NCI-H2196 (cell line): ENCODE measurements at regions not wholly inside any gene's neighbourhood (a gene's known extent, or its start where the extent isn't known, plus 50 kb on each side); places are given as distances from the start of the nearest gene placed in this dataset.
"Not testable (repeated sequence)": the region's sequence is repeated elsewhere in the genome, so short reads cannot be mapped to it uniquely, and the experiment has no call there.

Experiments used
- DNase-seq: peaks from one replicate; lab custom pipeline; 2025; ENCODE audit not compliant: unreplicated experiment; lab: John Stamatoyannopoulos, UW

DNA sequence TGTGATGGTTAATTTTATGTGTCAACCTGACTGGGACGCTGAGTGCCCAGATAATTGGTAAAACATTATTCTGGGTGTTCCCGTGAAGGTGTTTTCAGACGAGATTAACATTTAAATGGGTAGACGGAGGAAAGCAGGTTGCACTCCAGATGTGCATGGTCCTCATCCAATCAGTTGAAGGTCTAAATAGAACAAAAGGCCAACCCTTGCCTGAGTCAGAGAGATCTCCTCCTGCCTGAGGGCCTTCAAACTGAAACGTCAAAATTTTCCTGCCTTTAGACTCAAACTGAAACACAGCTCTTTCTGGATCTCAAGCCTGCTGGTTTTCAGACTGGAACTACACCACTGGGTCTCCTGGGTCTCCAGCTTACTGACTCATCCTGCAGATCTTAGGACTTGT is 73.5 kb downstream of the NPIPA8 start:
- DNase-seq: not testable (repeated sequence)

DNA sequence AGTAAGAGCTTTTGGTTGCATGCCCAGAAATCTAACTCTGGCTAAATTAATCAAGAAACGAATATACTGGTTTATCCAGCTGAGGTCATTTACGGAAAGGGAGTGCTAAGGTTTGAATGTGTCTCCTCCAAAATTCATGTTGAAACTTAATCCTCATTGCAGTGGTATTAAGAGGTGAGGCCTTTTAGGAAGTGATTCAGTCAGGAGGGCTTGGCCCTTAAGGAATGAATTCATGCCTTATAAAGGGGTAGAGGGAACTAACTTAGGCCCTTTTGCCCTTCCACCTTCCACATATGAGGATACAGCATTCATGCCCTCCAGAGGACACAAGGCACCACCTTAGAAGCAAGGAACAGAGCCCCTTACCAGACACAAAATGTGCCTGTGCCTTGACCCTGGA is 74.7 kb downstream of the NPIPA8 start:
- DNase-seq: not testable (repeated sequence)

DNA sequence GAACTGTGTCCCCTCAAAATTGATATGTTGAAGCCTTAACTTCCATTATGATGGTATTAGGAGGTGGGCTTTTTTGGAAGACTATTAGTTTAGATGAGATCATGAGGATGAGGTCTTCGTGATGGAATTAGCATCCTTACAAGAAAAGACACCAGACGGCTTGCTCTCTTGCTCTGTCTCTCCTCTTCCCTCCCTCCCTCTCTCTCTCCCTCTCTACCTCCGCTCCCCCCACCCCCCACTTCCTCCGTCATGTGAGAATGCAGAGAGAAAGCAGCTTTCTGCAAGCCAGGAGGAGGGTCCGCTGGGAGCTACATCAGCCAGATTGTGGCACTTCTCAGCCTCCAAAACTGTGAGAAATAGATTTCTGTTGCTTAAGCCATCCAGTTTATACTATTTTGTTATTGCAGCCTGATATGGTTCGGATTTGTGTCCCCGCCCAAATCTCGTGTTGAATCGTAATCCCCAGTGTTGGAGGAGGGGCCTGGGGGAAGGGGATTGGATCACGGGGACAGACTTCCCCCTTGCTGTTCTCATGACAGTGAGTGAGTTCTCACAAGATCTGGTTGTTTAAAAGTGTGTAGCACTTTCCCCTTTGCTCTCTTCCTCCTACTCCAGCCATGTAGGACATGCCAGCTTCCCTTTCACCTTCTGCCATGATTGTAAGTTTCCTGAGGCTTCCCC is 76.9 kb downstream of the NPIPA8 start:
- DNase-seq: not testable (repeated sequence)

DNA sequence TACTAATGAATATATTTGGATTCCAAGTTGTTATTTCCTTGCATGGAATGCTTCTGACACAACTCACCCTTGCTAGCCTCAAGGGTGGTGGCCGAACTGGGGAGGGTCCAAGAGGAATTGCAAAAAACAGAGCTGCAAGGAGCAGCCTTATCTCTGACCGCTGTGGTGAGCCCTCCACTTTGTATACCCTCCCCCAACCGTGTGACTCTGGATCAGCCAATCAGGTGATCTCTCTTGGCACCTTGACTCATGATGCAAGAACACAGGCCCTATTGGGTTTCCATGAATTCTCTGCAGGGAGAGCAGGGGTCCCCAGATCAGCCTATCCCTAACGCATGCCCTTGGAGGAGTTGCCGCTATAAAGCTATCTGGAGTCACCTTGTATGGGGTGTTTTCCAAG is 83.6 kb downstream of the NPIPA8 start:
- not testable (repeated sequence) for DNase-seq

DNA sequence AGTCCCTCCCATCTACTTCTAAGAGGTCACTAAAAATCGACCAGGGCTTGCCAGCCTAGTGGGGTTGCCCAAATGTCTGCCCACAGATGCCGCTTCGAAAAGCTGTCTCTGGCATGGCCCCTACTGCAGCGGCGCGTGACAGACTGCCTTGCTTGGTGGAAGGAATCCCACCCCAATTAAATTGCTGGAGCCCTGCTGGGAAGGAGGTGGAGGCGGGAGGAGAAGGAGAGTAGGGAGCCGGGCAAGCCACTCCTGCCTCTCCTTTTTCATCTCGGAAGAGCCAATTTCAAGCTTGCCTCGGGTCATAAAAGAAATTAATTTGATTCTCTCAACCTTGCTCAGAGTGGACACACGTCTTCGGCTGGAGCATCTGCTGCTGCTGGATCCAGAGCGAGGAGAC is 106.0 kb downstream of the NPIPA8 start:
- DNase-seq: not testable (repeated sequence)

DNA sequence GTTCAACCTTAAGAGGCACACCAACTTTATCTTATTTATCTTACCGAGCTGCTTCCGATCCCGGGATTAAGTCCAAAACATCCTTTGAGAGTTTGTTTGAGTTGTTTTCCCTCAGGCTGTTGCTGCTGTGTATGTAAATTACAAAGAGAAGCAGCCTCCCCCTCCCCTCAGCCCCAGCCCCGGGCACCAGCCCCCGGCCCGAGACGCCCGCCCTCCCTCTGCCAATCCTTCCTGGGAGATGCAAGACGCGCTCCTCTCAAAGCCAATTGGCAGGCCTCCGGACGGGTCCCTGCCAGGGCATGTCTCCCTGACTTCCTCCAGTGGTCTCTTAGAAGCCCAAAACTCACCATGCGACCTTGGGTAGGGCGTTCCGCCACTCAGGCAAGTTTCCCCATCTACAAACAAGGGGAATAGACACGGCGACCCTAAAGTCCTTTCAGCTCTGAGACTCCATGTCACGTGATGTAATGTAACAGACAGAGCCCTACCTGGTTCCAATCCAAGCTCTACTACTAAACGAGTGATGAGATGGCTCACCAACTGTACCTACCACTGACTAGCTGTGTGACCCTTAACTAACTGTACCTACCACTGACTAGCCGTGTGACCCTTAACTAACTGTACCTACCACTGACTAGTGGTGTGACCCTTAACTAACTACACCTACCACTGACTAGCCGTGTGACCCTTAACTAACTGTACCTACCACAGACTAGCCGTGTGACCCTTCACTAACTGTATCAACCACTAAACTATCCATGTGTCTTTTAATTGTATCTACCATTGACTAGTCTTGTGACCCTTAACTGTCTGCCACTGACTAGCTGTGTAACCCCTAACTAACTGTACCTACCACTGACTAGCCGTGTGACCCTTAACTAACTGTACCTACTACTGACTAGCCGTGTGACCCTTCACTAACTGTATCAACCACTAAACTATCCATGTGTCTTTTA is 114.2 kb downstream of the NPIPA8 start:
- DNase-seq: not testable (repeated sequence)

DNA sequence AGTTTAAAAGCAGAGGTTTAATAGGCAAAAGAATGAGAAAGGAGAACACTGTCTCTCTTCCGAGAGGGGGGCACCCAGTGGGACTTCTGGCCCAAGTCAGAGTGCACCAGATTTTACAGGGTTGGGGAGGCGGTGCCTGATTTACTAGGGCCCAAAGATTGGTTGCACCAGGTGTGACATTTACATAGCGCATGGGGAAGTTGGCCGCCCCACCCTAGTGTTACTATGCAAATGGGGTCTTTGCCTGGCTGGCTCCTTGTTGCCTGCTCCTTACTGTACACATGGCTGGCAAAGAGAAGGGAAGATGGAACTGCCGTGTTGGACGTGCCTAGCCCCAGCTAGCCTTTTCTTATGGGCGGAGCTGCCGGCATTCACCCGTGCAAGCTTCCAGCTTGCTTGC is 118.8 kb downstream of the NPIPA8 start:
- not testable (repeated sequence) for DNase-seq

DNA sequence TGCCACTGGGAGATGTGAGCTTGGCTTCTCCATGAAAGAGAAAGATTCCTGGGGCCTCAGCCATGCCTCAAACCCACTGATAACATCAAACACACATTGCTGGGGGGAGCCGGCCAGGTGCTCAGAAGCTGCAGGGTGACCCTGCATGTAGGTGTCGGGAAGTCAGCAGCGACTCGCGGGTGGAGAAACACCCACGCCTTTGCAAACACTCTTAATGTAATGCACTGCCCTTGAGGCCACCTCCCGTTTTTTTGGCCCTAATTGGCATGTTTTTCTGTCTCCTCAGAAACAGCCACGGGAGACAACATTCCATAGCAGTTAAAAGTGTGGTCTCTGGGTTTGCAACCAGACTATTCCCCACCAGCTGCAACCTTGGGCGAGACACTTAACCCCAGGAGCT is 119.7 kb downstream of the NPIPA8 start:
- not testable (repeated sequence) for DNase-seq

DNA sequence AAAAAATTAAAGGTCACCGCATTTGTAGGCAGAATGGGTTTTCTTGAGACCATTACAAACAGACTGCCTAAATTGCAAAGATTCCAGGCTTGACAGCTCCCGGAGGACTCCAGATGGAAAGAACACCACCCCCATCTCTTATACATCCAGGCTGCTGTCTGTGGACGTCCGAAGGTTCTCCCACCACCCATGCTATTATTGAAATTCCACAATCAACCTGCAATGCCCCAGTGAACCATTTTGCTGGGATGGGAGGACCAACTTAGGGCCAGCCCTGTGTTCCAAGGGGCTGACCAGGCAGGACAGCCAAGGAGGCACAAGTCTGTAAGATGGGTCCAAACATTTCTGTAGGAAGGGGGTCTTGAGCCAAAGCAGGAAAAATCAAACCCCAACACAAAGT is 122.7 kb downstream of the NPIPA8 start:
- DNase-seq: not testable (repeated sequence)

DNA sequence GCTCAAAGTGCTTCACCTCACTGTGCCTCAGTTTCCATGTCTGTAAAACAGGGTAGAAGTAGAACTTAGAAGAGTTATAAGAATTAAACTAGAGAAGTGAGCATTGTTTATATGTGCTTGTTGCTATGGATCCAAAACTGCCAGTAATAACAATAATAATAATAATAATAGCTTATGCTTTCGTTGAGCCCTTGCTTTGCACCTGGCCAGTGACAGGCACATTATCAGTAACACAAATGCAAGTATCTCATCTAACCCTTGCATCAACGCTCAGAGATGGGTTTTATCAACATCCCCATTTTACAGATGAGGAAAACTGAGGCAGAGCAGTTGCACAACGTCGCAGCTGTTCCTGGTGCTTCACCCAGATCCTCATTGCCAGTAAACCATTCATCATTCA is 125.0 kb downstream of the NPIPA8 start:
- DNase-seq: not testable (repeated sequence)

DNA sequence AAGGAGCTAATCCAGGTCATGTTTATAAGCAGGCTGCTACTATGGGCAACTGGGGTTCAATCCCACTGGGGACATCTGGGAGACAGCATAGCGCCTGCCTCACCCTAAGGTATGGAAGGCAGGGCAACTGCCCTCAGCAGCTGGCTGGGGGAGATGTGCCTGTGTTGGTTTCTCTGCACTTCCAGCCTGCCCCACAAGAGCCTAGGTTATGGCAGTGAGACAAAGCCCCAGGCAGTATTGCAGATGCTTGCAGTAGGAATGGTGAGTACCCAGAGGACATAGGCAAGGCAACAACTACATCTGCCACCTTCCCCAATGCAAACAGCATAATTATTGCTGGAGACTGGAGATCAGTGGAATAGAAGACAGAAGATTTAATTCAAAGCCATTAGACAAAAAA is 131.8 kb downstream of the NPIPA8 start:
- DNase-seq: not testable (repeated sequence)

DNA sequence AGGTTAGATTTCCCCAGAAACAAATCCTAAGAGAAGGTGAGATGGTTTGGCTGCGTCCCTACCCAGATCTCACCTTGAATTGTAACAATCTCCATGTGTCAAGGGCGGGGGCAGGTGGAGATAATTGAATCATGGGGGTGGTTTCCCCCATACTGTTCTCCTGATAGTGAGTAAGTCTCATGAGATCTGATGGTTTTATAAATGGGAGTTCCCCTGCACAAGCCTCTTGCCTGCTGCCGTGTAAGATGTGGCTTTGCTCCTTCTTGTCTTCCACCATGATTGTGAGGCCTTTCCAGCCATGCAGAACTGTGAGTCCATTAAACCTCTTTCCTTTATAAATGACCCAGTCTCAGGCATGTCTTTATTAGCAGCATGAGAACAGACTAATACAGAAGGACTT is 132.2 kb downstream of the NPIPA8 start:
- not testable (repeated sequence) for DNase-seq

DNA sequence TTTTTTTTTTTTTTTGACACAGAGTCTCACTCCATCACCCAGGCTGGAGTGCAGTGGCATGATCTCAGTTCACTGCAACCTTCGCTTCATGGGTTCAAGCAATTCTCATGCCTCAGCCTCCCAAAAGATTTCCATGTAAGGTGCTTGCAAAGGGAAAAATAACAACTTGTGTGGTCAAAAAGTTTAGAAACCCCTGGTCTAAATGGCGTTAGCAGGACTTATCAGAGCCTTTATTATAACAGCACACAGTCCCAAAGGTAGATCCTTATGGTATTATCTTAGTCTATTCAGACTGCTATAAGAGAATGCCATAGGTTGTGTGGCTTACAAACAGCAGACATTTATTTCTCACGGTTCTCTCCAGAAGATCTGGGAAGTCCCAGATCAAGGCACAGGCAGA is 135.0 kb downstream of the NPIPA8 start:
- DNase-seq: not testable (repeated sequence)

DNA sequence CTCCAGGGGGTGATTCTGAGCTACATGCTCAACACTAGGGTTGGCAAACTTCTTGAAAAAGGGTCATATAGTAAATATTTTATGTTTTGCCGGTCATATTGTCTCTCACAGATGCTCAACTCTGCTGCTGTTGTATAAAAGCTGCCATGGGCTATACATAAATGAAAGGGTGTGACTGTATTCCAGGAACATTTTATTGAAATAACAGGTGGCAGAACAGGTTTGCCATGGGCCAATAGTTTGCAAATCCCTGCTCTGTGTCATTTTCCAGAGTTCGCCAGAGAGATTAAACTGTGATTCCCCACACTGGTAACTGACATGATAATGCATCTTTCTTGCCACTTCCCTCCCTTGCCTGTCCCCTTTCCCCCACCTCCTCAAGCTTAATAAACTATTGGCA is 144.1 kb downstream of the NPIPA8 start:
- not testable (repeated sequence) for DNase-seq

DNA sequence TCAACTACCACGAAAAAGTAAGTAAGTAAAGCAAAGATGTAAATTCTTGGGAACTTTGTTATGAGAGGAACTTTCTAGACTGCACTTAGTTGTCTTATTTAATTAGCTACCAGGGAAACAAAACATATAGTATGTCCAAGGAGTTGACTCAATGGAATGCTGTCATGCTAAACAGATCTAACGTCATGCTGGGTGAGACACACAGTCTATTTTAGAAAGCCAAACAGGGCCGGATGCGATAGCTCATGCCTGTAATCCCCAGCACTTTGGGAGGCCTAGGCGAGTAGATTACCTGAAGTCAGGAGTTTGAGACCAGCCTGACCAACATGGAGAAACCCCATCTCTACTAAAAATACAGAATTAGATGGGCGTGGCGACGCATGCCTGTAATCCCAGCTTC is 146.4 kb downstream of the NPIPA8 start:
- not testable (repeated sequence) for DNase-seq

DNA sequence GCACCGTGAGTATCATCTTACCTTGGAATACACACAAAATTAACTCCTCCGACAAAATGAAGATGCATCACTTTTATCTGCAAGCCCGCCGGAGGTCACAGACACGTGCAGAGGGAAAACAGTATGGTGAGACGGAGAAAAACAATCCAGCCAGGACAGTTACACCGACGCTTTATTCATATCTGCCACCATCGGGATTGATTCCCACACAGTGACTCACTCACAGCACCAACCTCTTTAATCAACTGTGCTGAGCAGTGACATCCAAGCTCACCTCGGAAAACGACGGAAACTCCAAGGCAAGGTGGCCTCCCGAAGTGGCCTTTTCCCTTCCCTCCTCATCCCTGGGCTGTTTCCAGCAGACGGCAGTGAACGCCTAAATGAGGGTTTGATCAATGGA is 151.8 kb downstream of the NPIPA8 start:
- not testable (repeated sequence) for DNase-seq

DNA sequence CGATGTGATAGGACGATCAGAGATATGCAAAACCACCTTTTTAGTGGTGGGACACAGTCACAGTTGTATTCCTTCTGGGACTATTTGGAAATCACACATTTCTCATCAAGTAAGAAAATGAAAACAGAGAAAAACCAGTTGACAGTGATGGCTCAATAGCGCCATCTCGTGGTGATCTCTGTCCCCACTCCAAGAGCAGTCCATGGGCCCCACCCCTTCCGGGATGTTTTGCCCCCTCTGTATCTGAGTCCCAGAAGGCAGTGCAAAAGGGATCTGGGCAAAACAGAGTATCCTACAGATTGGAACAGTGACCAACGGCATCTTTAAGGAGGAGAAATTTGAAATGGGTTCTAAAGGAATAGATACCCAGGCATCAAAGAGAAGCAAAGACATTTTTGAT is 155.5 kb downstream of the NPIPA8 start:
- DNase-seq: not testable (repeated sequence)

DNA sequence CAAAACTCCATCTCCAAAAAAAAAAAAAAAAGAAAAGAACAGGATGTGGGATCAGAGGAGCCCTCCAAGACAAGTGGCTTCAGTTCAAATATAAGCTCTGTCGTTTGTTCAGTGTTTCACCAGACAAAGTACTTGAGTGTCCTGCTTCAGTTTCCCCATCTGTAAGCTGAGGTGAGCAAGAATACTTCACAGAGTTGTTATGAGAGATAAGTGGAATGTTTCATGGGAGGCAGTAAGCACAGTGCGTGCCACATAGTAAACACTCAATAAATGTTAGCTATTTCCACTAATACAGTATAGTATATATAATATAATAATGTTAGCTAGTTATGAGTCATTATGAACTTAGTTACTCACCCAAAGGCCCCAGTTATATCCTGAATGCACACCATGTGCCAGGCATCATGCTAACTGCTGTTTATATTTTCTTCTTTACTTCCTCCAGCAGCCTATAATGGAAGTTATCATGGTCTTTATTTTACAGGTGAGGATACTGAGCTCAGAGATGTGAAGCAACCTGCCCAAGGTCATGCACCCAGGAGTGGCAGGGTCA is 162.5 kb downstream of the NPIPA8 start:
- DNase-seq: not testable (repeated sequence)

DNA sequence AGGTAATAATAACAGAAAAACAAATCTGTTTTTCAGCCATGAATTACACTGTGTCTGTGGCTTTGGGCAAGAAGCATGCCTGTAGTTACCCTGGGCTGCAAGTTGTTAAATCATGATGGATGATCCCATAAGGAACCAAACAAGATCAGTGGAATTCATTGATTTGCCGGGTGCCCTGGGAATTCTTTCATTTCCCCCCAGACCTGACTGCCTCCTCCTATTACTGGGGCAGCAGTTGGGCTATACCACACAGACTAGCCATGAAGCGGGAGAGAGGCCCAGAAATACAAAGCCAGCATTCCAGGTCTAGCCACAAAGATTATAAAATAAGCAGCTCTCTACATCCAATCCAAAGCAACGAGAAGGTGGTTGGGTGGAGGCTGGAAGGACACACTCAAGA is 174.2 kb downstream of the NPIPA8 start:
- DNase-seq: not testable (repeated sequence)

DNA sequence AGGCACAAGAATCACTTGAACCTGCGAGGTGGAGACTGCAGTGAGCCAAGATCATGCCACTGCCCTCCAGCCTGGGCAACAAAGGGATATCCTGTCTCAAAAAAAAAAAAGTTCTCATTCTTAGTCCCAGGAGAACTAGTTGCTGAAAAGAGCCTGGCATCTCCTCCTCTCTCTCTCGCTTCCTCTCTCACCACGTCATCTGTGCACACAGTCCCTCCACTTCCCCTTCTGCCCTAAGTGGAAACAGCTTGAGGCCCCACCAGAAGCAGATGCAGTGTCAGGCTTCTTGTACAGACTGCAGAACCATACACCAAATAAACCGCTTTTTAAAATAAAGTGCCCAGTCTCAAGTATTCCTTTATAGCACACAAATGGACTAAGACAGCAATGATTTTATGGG is 175.3 kb downstream of the NPIPA8 start:
- DNase-seq: not testable (repeated sequence)

DNA sequence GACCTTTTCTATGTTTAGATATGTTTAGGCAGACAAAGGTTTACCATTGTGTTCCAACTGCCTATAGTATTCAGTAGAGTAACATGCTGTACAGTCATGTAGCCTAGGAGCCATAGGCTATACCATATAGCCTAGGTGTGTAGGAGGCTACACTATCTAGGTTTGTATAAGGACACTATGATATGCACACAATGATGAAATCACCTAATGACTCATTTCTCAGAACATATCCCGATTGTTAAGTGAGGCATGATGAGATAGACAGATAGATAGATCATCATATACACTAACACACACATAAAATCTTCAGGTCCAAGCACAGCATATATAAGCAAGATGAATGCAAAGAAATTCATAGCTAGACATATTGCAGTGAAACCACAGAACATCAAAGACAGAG is 177.4 kb downstream of the NPIPA8 start:
- not testable (repeated sequence) for DNase-seq

DNA sequence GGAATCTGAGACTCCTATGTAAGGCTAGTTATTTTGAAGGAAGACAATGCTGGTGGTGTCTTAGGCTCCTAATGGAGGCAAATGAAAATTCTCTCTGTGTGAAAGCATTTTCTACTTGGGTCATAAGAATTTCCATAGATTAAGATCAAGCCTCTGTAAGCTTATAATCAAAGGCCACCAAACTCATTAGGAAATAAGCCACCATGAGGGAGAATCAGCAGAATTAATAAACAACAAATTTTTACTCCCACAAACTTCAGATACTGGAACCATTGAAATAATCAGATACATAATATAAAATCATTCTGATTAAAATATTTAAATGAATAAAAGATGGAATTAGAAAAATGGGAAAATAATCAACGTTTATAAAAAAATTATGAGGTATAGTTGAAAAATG is 178.7 kb downstream of the NPIPA8 start:
- not testable (repeated sequence) for DNase-seq
